H9 (cell line): ENCODE measurements at regions not wholly inside any gene's neighbourhood (a gene's known extent, or its start where the extent isn't known, plus 50 kb on each side); places are given as distances from the start of the nearest gene placed in this dataset.

Experiments
- DNase-seq: peaks from one replicate; pipeline ENCODE4 v3.0.0-alpha.2; 2017
- H2AFZ ChIP-seq: one replicate; pipeline ENCODE4 v1.6.1; 2013; ENCODE audit warnings: mild to moderate bottlenecking, low read length, control low read depth, moderate library complexity
- H2AK5ac ChIP-seq: 2 replicates; pipeline ENCODE4 v1.6.1; 2013; ENCODE audit warnings: low read length, control low read depth, mixed read lengths; ENCODE audit not compliant: insufficient read length
- H2BK120ac ChIP-seq: one replicate; pipeline ENCODE4 v1.6.1; 2013; ENCODE audit warnings: low read depth, mild to moderate bottlenecking, low read length, control low read depth, inconsistent platforms; ENCODE audit not compliant: poor library complexity, severe bottlenecking
- H2BK12ac ChIP-seq: 2 replicates; pipeline ENCODE4 v1.6.1; 2013; ENCODE audit warnings: low read length, control low read depth, mixed read lengths, low read depth; ENCODE audit not compliant: insufficient read length
- H2BK15ac ChIP-seq: 2 replicates; pipeline ENCODE4 v1.6.1; 2013; ENCODE audit warnings: low read depth, low read length, control low read depth
- H2BK20ac ChIP-seq: one replicate; pipeline ENCODE4 v1.6.1; 2013; ENCODE audit warnings: low read depth, mild to moderate bottlenecking, low read length, control low read depth, inconsistent platforms; ENCODE audit not compliant: poor library complexity, severe bottlenecking
- H2BK5ac ChIP-seq: 2 replicates; pipeline ENCODE4 v1.6.1; 2013; ENCODE audit warnings: low read length, control low read depth, mixed read lengths; ENCODE audit not compliant: insufficient read length
- H3K14ac ChIP-seq: 2 replicates; pipeline ENCODE4 v1.6.1; 2013; ENCODE audit warnings: low read length, control low read depth; ENCODE audit not compliant: insufficient read depth
- H3K18ac ChIP-seq: 2 replicates; pipeline ENCODE4 v1.6.1; 2013; ENCODE audit warnings: low read depth, mild to moderate bottlenecking, mixed read lengths, low read length, control low read depth; ENCODE audit not compliant: insufficient read length
- H3K23ac ChIP-seq: 2 replicates; pipeline ENCODE4 v1.6.1; 2013; ENCODE audit warnings: low read length, control low read depth, mixed read lengths, low read depth; ENCODE audit not compliant: insufficient read length
- H3K23me2 ChIP-seq: 2 replicates; pipeline ENCODE4 v1.6.1; 2013; ENCODE audit warnings: low read depth, mild to moderate bottlenecking, mixed read lengths, low read length, control low read depth; ENCODE audit not compliant: insufficient read length, poor library complexity, severe bottlenecking
- H3K27ac ChIP-seq: 2 replicates; pipeline ENCODE4 v1.5.1; 2013; ENCODE audit warnings: low read length, control low read depth, mixed read lengths, low read depth; ENCODE audit not compliant: insufficient read length
- H3K27me3 ChIP-seq: 2 replicates; pipeline ENCODE4 v1.6.1; 2013; ENCODE audit warnings: low read length, control low read depth, inconsistent platforms; ENCODE audit not compliant: insufficient read depth
- H3K4ac ChIP-seq: 2 replicates; pipeline ENCODE4 v1.6.1; 2013; ENCODE audit warnings: low read depth, mild to moderate bottlenecking, control low read depth, inconsistent platforms, low read length, moderate library complexity
- H3K4me1 ChIP-seq: 2 replicates; pipeline ENCODE4 v1.6.1; 2013; ENCODE audit warnings: low read length, control low read depth, inconsistent platforms; ENCODE audit not compliant: insufficient read depth
- H3K4me2 ChIP-seq: 2 replicates; pipeline ENCODE4 v1.6.1; 2013; ENCODE audit warnings: low read length, control low read depth, mixed read lengths; ENCODE audit not compliant: insufficient read length, insufficient read depth
- H3K56ac ChIP-seq: 2 replicates; pipeline ENCODE4 v1.6.1; 2013; ENCODE audit warnings: low read depth, mild to moderate bottlenecking, mixed read lengths, low read length, control low read depth; ENCODE audit not compliant: insufficient read length
- H3K79me1 ChIP-seq: 2 replicates; pipeline ENCODE4 v1.6.1; 2013; ENCODE audit warnings: low read depth, mild to moderate bottlenecking, moderate library complexity, low read length, control low read depth, inconsistent platforms; ENCODE audit not compliant: insufficient read depth, poor library complexity, severe bottlenecking
- H3K79me2 ChIP-seq: 2 replicates; pipeline ENCODE4 v1.6.1; 2013; ENCODE audit warnings: low read length, control low read depth, inconsistent platforms; ENCODE audit not compliant: insufficient read depth
- H3K9ac ChIP-seq: 2 replicates; pipeline ENCODE4 v1.6.1; 2013; ENCODE audit warnings: low read length, control low read depth, mixed read lengths; ENCODE audit not compliant: insufficient read length; ENCODE audit errors: extremely low read depth
- H3K9me3 ChIP-seq: one replicate; pipeline ENCODE4 v1.6.1; 2013; ENCODE audit warnings: low read depth, low read length, inconsistent platforms; ENCODE audit not compliant: control insufficient read depth
- H3T11ph ChIP-seq: one replicate; pipeline ENCODE4 v1.6.1; 2013; ENCODE audit warnings: mild to moderate bottlenecking, low read length, control low read depth, inconsistent platforms
- H4K20me1 ChIP-seq: one replicate; pipeline ENCODE4 v1.6.1; 2013; ENCODE audit not compliant: control insufficient read depth, insufficient read length, insufficient read depth
- H4K5ac ChIP-seq: 2 replicates; pipeline ENCODE4 v1.6.1; 2013; ENCODE audit warnings: low read depth, mild to moderate bottlenecking, mixed read lengths, low read length, control low read depth; ENCODE audit not compliant: insufficient read length
- H4K8ac ChIP-seq: replicated peaks from 2 replicates; pipeline ENCODE4 v1.6.1; 2013; ENCODE audit warnings: low read length, control low read depth, mixed read lengths, low read depth; ENCODE audit not compliant: insufficient read length
- H4K91ac ChIP-seq: 2 replicates; pipeline ENCODE4 v1.6.1; 2013; ENCODE audit warnings: low read depth, mild to moderate bottlenecking, moderate library complexity, mixed read lengths, low read length, control low read depth; ENCODE audit not compliant: insufficient read length
- H3K27ac Mint-ChIP-seq, 3 experiments: 2 replicates in 2 of 3; 3 replicates in 1 of 3; pipeline ENCODE4 v1.8.0; 2020 to 2021; ENCODE audit warnings: mixed read lengths in 3 of 3, mild to moderate bottlenecking in 1 of 3, moderate library complexity in 1 of 3
- H3K27me3 Mint-ChIP-seq: 2 replicates; pipeline ENCODE4 v1.8.0; 2021; ENCODE audit warnings: low read depth, mild to moderate bottlenecking, moderate library complexity, mixed read lengths
- H3K36me3 Mint-ChIP-seq, 3 experiments: 2 replicates in 2 of 3; 3 replicates in 1 of 3; pipeline ENCODE4 v1.8.0; 2020 to 2021; ENCODE audit warnings: low read depth in 3 of 3, mixed read lengths in 3 of 3; ENCODE audit not compliant: insufficient read depth in 1 of 3
- H3K4me1 Mint-ChIP-seq, 2 experiments: 2 replicates each; pipeline ENCODE4 v1.8.0; 2020; ENCODE audit warnings: mixed read lengths in 2 of 2
- H3K4me3 Mint-ChIP-seq, 2 experiments: 2 replicates in 1 of 2; 3 replicates in 1 of 2; pipeline ENCODE4 v1.8.0; 2020 to 2021; ENCODE audit warnings: mild to moderate bottlenecking in 2 of 2, mixed read lengths in 2 of 2, moderate library complexity in 1 of 2
- H3K9me3 Mint-ChIP-seq, 2 experiments: 2 replicates in 1 of 2; 3 replicates in 1 of 2; pipeline ENCODE4 v1.8.0; 2020; ENCODE audit warnings: mild to moderate bottlenecking in 2 of 2, mixed read lengths in 2 of 2, moderate library complexity in 1 of 2
- CTCF ChIP-seq: fragments of 200-600 bp; sonication (generic); conservative IDR thresholded peaks from 3 replicates; pipeline ENCODE4 v1.8.0; 2021; ENCODE audit warnings: antibody characterized with exemption, mild to moderate bottlenecking
- WGBS: extraction: QIAGEN DNeasy Blood & Tissue Kit; methylation state at CpG from one replicate; pipeline ENCODE4 v1.1.7; 2013; ENCODE audit warnings: missing lambda C conversion rate, low lambda C conversion rate, mixed read lengths; ENCODE audit not compliant: insufficient read length; ENCODE audit errors: extremely low coverage; 5-methylcytosine and 5-hydroxymethylcytosine counted together

GRCh38 chr6:40253420-40253819, 319.2 kb upstream of the MOCS1 start:
- no peak overlapping the region for H3K4ac ChIP-seq
- TF ChIP-seq CTCF = no peak
- no peak overlapping the region for H3K18ac ChIP-seq
- peaks cover 2% of the 10 kb centered on the region; the same call in 1 of the 2 replicates for H3K27me3 Mint-ChIP-seq
- no peak overlapping the region for H2AK5ac ChIP-seq
- no peak overlapping the region for H2BK5ac ChIP-seq
- H3K79me2 ChIP-seq = no peaks in the 10 kb centered on the region
- no peak overlapping the region for H2BK12ac ChIP-seq
- no peak overlapping the region for H3K27ac ChIP-seq
- no peak overlapping the region for H2BK120ac ChIP-seq
- no peak overlapping the region for H3K14ac ChIP-seq
- no peak overlapping the region for H2BK15ac ChIP-seq
- H3T11ph ChIP-seq = no peak overlapping the region
- no peak overlapping the region for H3K23ac ChIP-seq
- no peak overlapping the region for H4K5ac ChIP-seq
- no peak overlapping the region for H3K4me2 ChIP-seq
- H3K36me3 Mint-ChIP-seq = no peaks in the 10 kb centered on the region
- H3K23me2 ChIP-seq = no peaks in the 10 kb centered on the region
- no CpG with 5 or more reads among the region's 3 CpGs for WGBS
- no peaks in the 10 kb centered on the region; a peak in 1 of 5 replicates for H3K9me3 Mint-ChIP-seq
- peaks cover 3 to 14% of the 10 kb centered on the region in 2 experiments for H3K4me1 Mint-ChIP-seq
- H2AFZ ChIP-seq = no peak overlapping the region
- H4K8ac ChIP-seq = no peak overlapping the region
- DNase-seq = no peak
- H3K4me3 Mint-ChIP-seq = no peak overlapping the region
- H3K56ac ChIP-seq = no peak overlapping the region
- no peaks in the 10 kb centered on the region for H4K20me1 ChIP-seq
- H3K4me1 ChIP-seq = no peaks in the 10 kb centered on the region
- H3K27me3 ChIP-seq = no peaks in the 10 kb centered on the region
- H3K9ac ChIP-seq = no peak overlapping the region
- no peaks in the 10 kb centered on the region for H3K79me1 ChIP-seq
- H2BK20ac ChIP-seq = no peak overlapping the region
- H3K27ac Mint-ChIP-seq = no peak overlapping the region
- no peak overlapping the region for H4K91ac ChIP-seq
- H3K9me3 ChIP-seq = no peaks in the 10 kb centered on the region
